HEK293T (cell line): ENCODE measurements at regions not wholly inside any gene's neighbourhood (a gene's known extent, or its start where the extent isn't known, plus 50 kb on each side); places are given as distances from the start of the nearest gene placed in this dataset.

Experiments
- CTCF ChIA-PET: fragments of 350-600 bp; formaldehyde crosslinking; extraction: SDS; loops from one replicate; lab custom pipeline; 2021; ENCODE audit warnings: antibody characterized with exemption, inconsistent platforms; lab: Yijun Ruan, JAX
- POLR2A ChIA-PET: fragments of 350-600 bp; formaldehyde crosslinking; extraction: SDS; loops from one replicate; lab custom pipeline; 2020; ENCODE audit warnings: antibody characterized with exemption, inconsistent platforms; lab: Yijun Ruan, JAX
- DNase-seq: peaks from one replicate; pipeline ENCODE4 v3.0.0; 2012; ENCODE audit warnings: mixed read lengths; ENCODE audit errors: extremely low spot score
- ARNT ChIP-seq: fragments of 450-650 bp; IDR thresholded peaks from 2 replicates; pipeline ENCODE4 v1.6.1; 2017; ENCODE audit warnings: mild to moderate bottlenecking
- BHLHE40 ChIP-seq: fragments of 450-650 bp; IDR thresholded peaks from 2 replicates; pipeline ENCODE4 v1.6.1; 2016; ENCODE audit warnings: mild to moderate bottlenecking, moderate library complexity, borderline replicate concordance
- CTBP1 ChIP-seq: fragments of 450-650 bp; IDR thresholded peaks from 2 replicates; pipeline ENCODE4 v1.6.1; 2016; ENCODE audit warnings: borderline replicate concordance
- ELF4 ChIP-seq: fragments of 450-650 bp; IDR thresholded peaks from 2 replicates; pipeline ENCODE4 v1.6.1; 2017; ENCODE audit warnings: antibody characterized with exemption
- FOXA1 ChIP-seq: fragments of 450-650 bp; IDR thresholded peaks from 2 replicates; pipeline ENCODE4 v1.6.1; 2016; ENCODE audit warnings: mild to moderate bottlenecking
- FOXK2 ChIP-seq: fragments of 450-650 bp; IDR thresholded peaks from 2 replicates; pipeline ENCODE4 v1.6.1; 2016; ENCODE audit warnings: mild to moderate bottlenecking
- FOXM1 ChIP-seq: fragments of 450-650 bp; IDR thresholded peaks from 2 replicates; pipeline ENCODE4 v1.6.1; 2017; ENCODE audit warnings: mild to moderate bottlenecking, borderline replicate concordance
- HDGF ChIP-seq: fragments of 450-650 bp; IDR thresholded peaks from 2 replicates; pipeline ENCODE4 v1.6.1; 2017; ENCODE audit warnings: antibody characterized with exemption, borderline replicate concordance
- L3MBTL2 ChIP-seq: fragments of 450-650 bp; conservative IDR thresholded peaks from 2 replicates; pipeline ENCODE4 v1.6.1; 2016; ENCODE audit warnings: mild to moderate bottlenecking
- LEF1 ChIP-seq: fragments of 450-650 bp; IDR thresholded peaks from 2 replicates; pipeline ENCODE4 v1.6.1; 2017; ENCODE audit warnings: mild to moderate bottlenecking, borderline replicate concordance
- NFRKB ChIP-seq: fragments of 450-650 bp; IDR thresholded peaks from 2 replicates; pipeline ENCODE4 v1.6.1; 2016; ENCODE audit warnings: mild to moderate bottlenecking, moderate library complexity
- SP1 ChIP-seq: fragments of 450-650 bp; IDR thresholded peaks from 2 replicates; pipeline ENCODE4 v1.6.1; 2017
- SUZ12 ChIP-seq: fragments of 450-650 bp; IDR thresholded peaks from 2 replicates; pipeline ENCODE4 v1.6.1; 2016; ENCODE audit warnings: mild to moderate bottlenecking
- TARDBP ChIP-seq: fragments of 450-650 bp; IDR thresholded peaks from 2 replicates; pipeline ENCODE4 v1.6.1; 2016
- ZNF384 ChIP-seq: fragments of 450-650 bp; IDR thresholded peaks from 2 replicates; pipeline ENCODE4 v1.6.1; 2016
- TF ChIP-seq, protein P1 (sequence below): fragments of 450-650 bp; IDR thresholded peaks from 2 replicates; pipeline ENCODE4 v1.6.1; 2016

GRCh38 chr2:15761056-15761455 is 169.4 kb downstream of the DDX1 start:
- POLR2A ChIA-PET: no interaction called here
- CTCF ChIA-PET: interaction anchor here (0.8 kb wide), 1 partner anchor 12 kb away, joined by 3 read pairs; no protein-coding TSS in a partner anchor
- TF ChIP-seq HDGF (no peak), ELF4 (no peak), ZNF384 (no peak), SP1 (no peak), NFRKB (no peak), FOXM1 (no peak), BHLHE40 (no peak), SUZ12 (no peak), FOXA1 (no peak), TARDBP (no peak), ARNT (no peak), FOXK2 (no peak), L3MBTL2 (no peak), LEF1 (no peak), CTBP1 (no peak)
- TF ChIP-seq, protein P1, sequence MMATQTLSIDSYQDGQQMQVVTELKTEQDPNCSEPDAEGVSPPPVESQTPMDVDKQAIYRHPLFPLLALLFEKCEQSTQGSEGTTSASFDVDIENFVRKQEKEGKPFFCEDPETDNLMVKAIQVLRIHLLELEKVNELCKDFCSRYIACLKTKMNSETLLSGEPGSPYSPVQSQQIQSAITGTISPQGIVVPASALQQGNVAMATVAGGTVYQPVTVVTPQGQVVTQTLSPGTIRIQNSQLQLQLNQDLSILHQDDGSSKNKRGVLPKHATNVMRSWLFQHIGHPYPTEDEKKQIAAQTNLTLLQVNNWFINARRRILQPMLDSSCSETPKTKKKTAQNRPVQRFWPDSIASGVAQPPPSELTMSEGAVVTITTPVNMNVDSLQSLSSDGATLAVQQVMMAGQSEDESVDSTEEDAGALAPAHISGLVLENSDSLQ: no peak
- no peak for DNase-seq

DNA sequence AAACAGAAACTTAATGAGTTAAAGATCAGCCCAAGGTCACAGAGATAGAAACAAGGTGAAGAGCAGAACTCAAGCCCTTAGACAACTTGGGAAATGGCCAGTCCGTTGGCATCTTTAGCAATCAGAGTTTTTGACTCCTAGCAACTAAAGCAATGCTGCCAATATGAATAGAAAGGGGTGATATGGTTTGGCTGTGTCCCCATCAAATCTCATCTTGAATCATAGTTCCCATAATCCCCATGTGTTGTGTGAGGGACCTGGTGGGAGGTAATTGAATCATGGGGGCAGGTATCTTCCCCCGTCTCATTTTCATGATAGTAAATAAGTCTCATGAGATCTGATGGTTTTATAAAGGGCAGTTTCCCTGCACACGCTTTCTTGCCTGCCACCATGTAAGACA is 170.2 kb downstream of the DDX1 start:
- CTCF ChIA-PET: no interaction called here
- POLR2A ChIA-PET: no interaction called here
- DNase-seq: no peak
- no peak for TF ChIP-seq TARDBP
- no peak for TF ChIP-seq ARNT
- no peak for TF ChIP-seq NFRKB
- TF ChIP-seq HDGF: no peak
- no peak for TF ChIP-seq ELF4
- TF ChIP-seq SUZ12: no peak
- no peak for TF ChIP-seq CTBP1

GRCh38 chr2:15762449-15762848 is 170.8 kb downstream of the DDX1 start:
- TF ChIP-seq LEF1 (no peak), FOXK2 (no peak), ARNT (no peak), HDGF (no peak), L3MBTL2 (no peak), SUZ12 (no peak), FOXM1 (no peak), FOXA1 (no peak), SP1 (no peak), NFRKB (no peak)
- TF ChIP-seq, protein P1: no peak
- POLR2A ChIA-PET: no interaction called here
- CTCF ChIA-PET: interaction anchor here (0.5 to 0.6 kb wide), 2 partner anchors 154 to 763 kb away, joined by 3 read pairs; no protein-coding TSS in a partner anchor
- no peak for DNase-seq

DNA sequence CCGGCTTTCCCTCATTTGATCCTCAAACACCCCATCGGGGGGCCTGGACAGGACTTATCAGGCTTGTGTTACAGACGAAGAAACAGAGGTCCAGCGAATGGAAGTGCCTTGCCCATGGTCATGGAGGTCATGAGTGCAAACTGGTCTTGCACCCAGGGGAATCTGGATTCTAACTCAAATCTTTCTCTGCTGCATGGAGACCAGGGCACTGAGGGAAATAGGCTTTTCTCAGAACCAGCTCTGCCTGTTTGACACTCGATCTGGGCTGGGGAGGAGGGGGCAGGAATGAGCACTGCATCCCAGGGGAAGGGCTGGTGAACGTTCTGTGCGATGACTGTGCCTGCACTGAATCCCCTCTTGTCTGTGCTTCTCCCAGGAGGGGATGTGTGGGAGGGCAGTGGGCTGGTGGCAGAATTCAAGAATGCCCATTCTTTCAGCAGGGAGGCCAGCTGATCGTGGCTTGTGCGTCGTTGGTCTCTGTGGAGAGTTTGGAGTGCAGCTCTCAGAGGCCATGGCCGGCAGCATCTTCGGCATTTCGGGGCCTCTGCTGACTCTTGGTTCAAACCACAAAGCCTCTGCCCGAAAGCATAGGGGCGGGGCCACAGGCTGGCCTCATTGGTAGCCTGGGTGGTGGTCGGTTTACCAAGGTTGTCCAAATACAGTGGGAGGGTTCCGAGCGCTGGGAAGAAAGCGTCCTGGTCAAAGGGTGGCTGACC is 171.6 kb downstream of the DDX1 start:
- ChIA-PET CTCF (interaction anchor here (0.5 to 0.6 kb wide), 2 partner anchors 155 to 762 kb away, joined by 3 read pairs; no protein-coding TSS in a partner anchor), POLR2A (no interaction called here)
- DNase-seq: no peak
- TF ChIP-seq HDGF: no peak
- no peak for TF ChIP-seq FOXA1
- TF ChIP-seq BHLHE40: no peak
- no peak for TF ChIP-seq SUZ12
- no peak for TF ChIP-seq ZNF384
- no peak for TF ChIP-seq CTBP1
- TF ChIP-seq LEF1: no peak
- no peak for TF ChIP-seq ELF4
- TF ChIP-seq L3MBTL2: no peak
- no peak for TF ChIP-seq NFRKB
- no peak for TF ChIP-seq SP1
- no peak for TF ChIP-seq TARDBP
- TF ChIP-seq FOXK2: no peak
- TF ChIP-seq ARNT: no peak
- TF ChIP-seq, protein P1: no peak

- ChIA-PET CTCF (no interaction called here), POLR2A (no interaction called here)
- no peak for DNase-seq
- TF ChIP-seq HDGF (no peak), FOXK2 (no peak), TARDBP (no peak), SUZ12 (no peak)
These were observed 172.4 kb downstream of the DDX1 start for GRCh38 chr2:15763822-15764682.

GRCh38 chr2:15764683-15765011 is 173.0 kb downstream of the DDX1 start:
- no peak for TF ChIP-seq FOXK2
- no peak for TF ChIP-seq SUZ12
- no peak for TF ChIP-seq FOXM1
- no peak for TF ChIP-seq ZNF384
- TF ChIP-seq LEF1: no peak
- no peak for TF ChIP-seq ELF4
- no peak for TF ChIP-seq L3MBTL2
- no peak for TF ChIP-seq NFRKB
- TF ChIP-seq SP1: no peak
- no peak for TF ChIP-seq TARDBP
- no peak for TF ChIP-seq CTBP1
- TF ChIP-seq BHLHE40: no peak
- TF ChIP-seq HDGF: no peak
- TF ChIP-seq ARNT: no peak
- TF ChIP-seq, protein P1: no peak
- TF ChIP-seq FOXA1: no peak

More at GRCh38 chr2:15764683-15765011, 173.0 kb downstream of the DDX1 start:
- ChIA-PET CTCF (no interaction called here), POLR2A (no interaction called here)
- DNase-seq: no peak
